Right lobe of liver (tissue), 6 donors: ENCODE measurements at regions not wholly inside any gene's neighbourhood (a gene's known extent, or its start where the extent isn't known, plus 50 kb on each side); places are given as distances from the start of the nearest gene placed in this dataset.

Experiments used
- ATAC-seq, 4 donors: fragments of 200-7000 bp; cut with Tn5 transposase; one replicate each; pipeline ENCODE4 v1.9.1; 2020; ENCODE audit warnings: mild to moderate bottlenecking in 4 of 4, moderate library complexity in 4 of 4
- DNase-seq, 3 donors: peaks; one replicate each; pipeline ENCODE4 v3.0.0-alpha.2; 2020
- H3K27ac ChIP-seq, 3 donors: fragments of 200-600 bp; one replicate each; pipeline ENCODE4 v1.8.0; 2022
- H3K27me3 ChIP-seq, 2 donors: fragments of 200-600 bp; one replicate each; pipeline ENCODE4 v1.8.0; 2022
- H3K36me3 ChIP-seq, 4 donors: fragments of 200-600 bp; sonication (generic) in 1 of 4; one replicate each; pipeline versions ENCODE4 v1.5.1 to v1.8.0; 2017 to 2022; ENCODE audit warnings: control low read depth in 1 of 4
- H3K4me1 ChIP-seq, 4 donors: fragments of 200-600 bp; sonication (generic) in 1 of 4; one replicate each; pipeline versions ENCODE4 v1.5.1 to v1.8.0; 2017 to 2022; ENCODE audit warnings: control low read depth in 1 of 4
- H3K4me3 ChIP-seq, 3 donors: fragments of 200-600 bp; one replicate each; pipeline ENCODE4 v1.8.0; 2022
- H3K9me3 ChIP-seq, 4 donors: fragments of 200-600 bp; sonication (generic) in 1 of 4; one replicate each; pipeline versions ENCODE4 v1.5.1 to v1.8.0; 2017 to 2022; ENCODE audit warnings: control low read depth in 1 of 4
- POLR2A ChIP-seq: fragments of 450-650 bp; IDR thresholded peaks from one replicate; pipeline ENCODE4 v1.6.1; 2017; ENCODE audit warnings: antibody characterized with exemption, mild to moderate bottlenecking
- WGBS: methylation state at CpG from one replicate; pipeline ENCODE4 v1.1.6; 2018; ENCODE audit warnings: low coverage, low lambda C conversion rate; ENCODE audit not compliant: insufficient coverage; ENCODE audit errors: missing lambda C conversion rate; 5-methylcytosine and 5-hydroxymethylcytosine counted together
- intact Hi-C, 2 donors: fragments of 100-400 bp; cut with DNase I; formaldehyde crosslinking; loops; one replicate each; pipeline versions ENCODE4 v1.11.2 to v1.14.1; 2022
- TF ChIP-seq, protein P1 (sequence below), 4 donors: fragments of 200-600 bp in 3 of 4; fragments of 450-650 bp in 1 of 4; IDR thresholded peaks; one replicate each; pipeline versions ENCODE4 v1.5.1 to v1.8.0; 2016 to 2022; ENCODE audit warnings: antibody characterized with exemption in 4 of 4, mild to moderate bottlenecking in 2 of 4
- donor health status: DM: no; HTN: yes; CAD: no.
- donor health status: DM: no; HTN: no; CAD: no.
- donor health status: DM: no; HTN: no; CAD: no.
- donor health status: DM: no; HTN: yes; CAD: no.
- donor health status: DM: no; HTN: yes; CAD: no.

DNA sequence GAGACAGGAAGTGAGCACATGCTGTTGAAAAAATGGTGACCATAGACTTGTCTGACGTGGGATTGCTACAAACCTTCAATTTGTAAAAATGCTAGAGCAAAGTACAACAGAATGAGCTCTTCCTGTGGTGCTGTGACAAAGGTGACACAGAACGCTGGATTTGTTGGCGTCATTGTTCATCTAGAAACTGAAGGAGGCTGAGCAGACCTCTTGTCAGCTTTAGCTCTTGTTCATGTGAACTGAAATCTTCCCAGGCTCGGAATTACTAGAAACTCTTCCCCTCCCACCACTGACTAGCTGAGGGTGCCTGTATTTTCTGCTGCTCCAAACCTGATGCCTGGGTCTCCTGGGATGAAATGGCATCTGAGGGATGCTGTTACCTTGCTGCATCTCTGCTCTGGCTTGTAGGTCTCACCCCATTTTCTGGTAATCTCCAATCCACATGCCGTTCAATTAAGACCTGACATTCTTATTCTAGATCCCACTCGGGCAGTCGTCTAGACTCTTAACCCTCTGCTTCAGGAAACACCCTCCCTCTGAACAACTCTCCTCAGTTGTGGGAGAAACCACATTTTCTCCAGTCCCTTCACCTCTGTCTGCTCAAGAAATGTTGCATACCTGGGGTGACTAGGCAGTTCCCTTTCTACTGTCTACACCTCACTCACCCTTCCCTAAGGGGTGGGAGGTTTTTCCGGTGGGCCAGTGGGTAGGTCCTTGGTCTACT, 349.3 kb downstream of the CXCL12 start:
- H3K36me3 ChIP-seq, result no peaks in the 10 kb centered on the region
- no peak for TF ChIP-seq POLR2A
- TF ChIP-seq, protein P1, sequence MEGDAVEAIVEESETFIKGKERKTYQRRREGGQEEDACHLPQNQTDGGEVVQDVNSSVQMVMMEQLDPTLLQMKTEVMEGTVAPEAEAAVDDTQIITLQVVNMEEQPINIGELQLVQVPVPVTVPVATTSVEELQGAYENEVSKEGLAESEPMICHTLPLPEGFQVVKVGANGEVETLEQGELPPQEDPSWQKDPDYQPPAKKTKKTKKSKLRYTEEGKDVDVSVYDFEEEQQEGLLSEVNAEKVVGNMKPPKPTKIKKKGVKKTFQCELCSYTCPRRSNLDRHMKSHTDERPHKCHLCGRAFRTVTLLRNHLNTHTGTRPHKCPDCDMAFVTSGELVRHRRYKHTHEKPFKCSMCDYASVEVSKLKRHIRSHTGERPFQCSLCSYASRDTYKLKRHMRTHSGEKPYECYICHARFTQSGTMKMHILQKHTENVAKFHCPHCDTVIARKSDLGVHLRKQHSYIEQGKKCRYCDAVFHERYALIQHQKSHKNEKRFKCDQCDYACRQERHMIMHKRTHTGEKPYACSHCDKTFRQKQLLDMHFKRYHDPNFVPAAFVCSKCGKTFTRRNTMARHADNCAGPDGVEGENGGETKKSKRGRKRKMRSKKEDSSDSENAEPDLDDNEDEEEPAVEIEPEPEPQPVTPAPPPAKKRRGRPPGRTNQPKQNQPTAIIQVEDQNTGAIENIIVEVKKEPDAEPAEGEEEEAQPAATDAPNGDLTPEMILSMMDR (IDR thresholded peaks at IDR 0.05), result no peak
- H3K27me3 ChIP-seq, result no peaks in the 10 kb centered on the region
- no peak overlapping the region for H3K27ac ChIP-seq
- intact Hi-C loops, result no loop called here
- H3K4me3 ChIP-seq, result no peak overlapping the region
- 50% methylated on average over 5 of the region's 8 CpGs for WGBS
- no peaks in the 10 kb centered on the region for H3K4me1 ChIP-seq
- no peaks in the 10 kb centered on the region for H3K9me3 ChIP-seq
- no peak for ATAC-seq
- no peak for DNase-seq

DNA sequence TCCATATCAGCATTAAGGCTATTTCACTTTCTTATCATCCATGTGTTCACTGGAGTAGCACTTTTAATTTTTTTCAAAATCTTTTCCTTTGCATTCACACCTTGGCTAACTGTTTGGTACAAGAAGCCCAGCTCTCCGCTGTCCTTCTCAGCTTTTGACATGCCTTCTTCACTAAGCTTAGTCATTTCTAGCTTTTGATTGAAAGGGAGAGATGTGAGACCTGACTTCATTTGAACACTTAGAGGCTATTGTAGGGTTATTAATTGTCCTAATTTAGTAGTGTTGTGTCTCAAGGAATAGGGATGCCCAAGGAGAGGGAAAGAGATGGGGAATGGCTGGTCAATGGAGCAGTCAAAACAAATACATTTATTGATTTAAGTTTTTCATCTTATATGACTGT, 350.0 kb downstream of the CXCL12 start:
- intact Hi-C loops, result no loop called here
- H3K4me1 ChIP-seq, result no peaks in the 10 kb centered on the region
- TF ChIP-seq, protein P1 (IDR thresholded peaks at IDR 0.05), result no peak
- TF ChIP-seq POLR2A, result no peak
- no peak overlapping the region for H3K27ac ChIP-seq
- no peaks in the 10 kb centered on the region for H3K36me3 ChIP-seq
- H3K27me3 ChIP-seq, result no peaks in the 10 kb centered on the region
- no peak for ATAC-seq
- no peak for DNase-seq
- WGBS, result 100% methylated on average over 1 of the region's 1 CpG
- no peak overlapping the region for H3K4me3 ChIP-seq
- no peaks in the 10 kb centered on the region for H3K9me3 ChIP-seq

DNA sequence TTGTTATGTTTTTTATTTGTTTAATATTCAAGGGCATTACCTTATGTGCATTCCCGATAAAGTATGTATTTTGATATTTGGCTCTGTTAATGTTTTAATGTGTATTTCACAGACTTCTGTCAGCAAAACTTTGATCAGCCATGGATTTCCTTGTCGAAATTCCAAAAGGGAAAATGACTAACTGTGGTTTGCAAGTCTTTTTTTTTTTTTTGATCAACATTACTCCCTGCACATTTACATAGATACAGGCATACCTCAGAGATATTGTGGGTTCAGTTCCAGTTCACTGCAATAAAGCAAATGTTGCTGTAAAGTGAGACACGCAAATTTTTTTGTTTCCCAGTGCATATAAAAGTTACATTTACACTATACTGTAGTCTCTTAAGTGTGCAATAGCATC, 351.9 kb downstream of the CXCL12 start:
- H3K9me3 ChIP-seq, result no peaks in the 10 kb centered on the region
- no peaks in the 10 kb centered on the region for H3K4me1 ChIP-seq
- no peak overlapping the region for H3K27ac ChIP-seq
- intact Hi-C loops, result no loop called here
- H3K36me3 ChIP-seq, result no peaks in the 10 kb centered on the region
- TF ChIP-seq POLR2A, result no peak
- TF ChIP-seq, protein P1 (IDR thresholded peaks at IDR 0.05), result no peak
- DNase-seq (no peak), ATAC-seq (no peak)
- no peaks in the 10 kb centered on the region for H3K27me3 ChIP-seq
- WGBS, result 54% methylated on average over 3 of the region's 3 CpGs
- no peak overlapping the region for H3K4me3 ChIP-seq

DNA sequence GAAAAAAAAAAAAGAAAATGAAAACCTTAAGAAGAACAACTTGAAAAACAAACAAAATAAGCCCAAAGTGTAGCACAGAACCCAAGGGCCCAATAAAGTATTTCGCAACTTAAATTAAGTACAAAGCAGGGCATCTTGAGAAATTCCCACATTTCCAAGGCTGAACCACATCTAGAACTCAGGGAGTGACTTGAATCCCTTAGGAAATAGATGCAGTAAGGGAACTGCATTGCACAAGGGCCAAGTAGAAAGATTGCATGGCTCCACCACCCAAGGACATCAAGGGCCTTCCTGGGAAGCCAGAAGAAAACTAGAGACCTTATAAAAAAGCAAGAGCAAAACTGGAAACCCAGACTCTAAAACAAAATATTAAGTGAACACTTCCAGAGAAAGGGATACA, 352.7 kb downstream of the CXCL12 start:
- intact Hi-C loops, result no loop called here
- no peaks in the 10 kb centered on the region for H3K4me1 ChIP-seq
- TF ChIP-seq, protein P1 (IDR thresholded peaks at IDR 0.05), result no peak
- no peak for TF ChIP-seq POLR2A
- no peaks in the 10 kb centered on the region for H3K9me3 ChIP-seq
- 82% methylated on average over 1 of the region's 1 CpG for WGBS
- H3K27ac ChIP-seq, result no peak overlapping the region
- no peaks in the 10 kb centered on the region for H3K36me3 ChIP-seq
- no peaks in the 10 kb centered on the region for H3K27me3 ChIP-seq
- ATAC-seq (no peak), DNase-seq (no peak)
- no peak overlapping the region for H3K4me3 ChIP-seq

DNA sequence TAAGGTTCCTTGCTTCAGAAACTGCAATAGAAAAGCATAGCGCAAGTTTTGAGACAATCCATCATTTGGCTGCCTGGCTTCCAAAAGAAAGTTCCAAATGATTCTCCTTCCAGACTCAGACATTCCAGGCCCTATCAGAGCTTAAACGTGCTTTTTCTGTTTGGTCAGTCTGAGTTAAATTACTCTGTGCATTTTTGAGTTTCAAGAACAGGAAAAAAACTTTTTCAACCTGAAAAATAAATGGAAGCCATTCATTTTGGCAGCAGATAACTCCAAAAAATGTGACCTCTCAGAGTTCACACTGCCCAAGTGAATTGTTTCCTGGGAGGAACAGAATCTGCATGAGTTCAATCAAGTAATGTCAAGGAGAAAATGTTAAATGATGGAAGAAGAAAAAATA, 354.2 kb downstream of the CXCL12 start:
- Histone ChIP-seq H3K4me1 (no peaks in the 10 kb centered on the region), H3K36me3 (no peaks in the 10 kb centered on the region), H3K27ac (no peak overlapping the region), H3K9me3 (no peaks in the 10 kb centered on the region), H3K27me3 (no peaks in the 10 kb centered on the region), H3K4me3 (no peak overlapping the region)
- intact Hi-C loops, result no loop called here
- no peak for DNase-seq
- TF ChIP-seq, protein P1 (IDR thresholded peaks at IDR 0.05), result no peak
- no peak for TF ChIP-seq POLR2A
- WGBS, result 45% methylated on average over 2 of the region's 2 CpGs
- no peak for ATAC-seq
